Neural cell (in vitro differentiated cells): ENCODE measurements at regions not wholly inside any gene's neighbourhood (a gene's known extent, or its start where the extent isn't known, plus 50 kb on each side); places are given as distances from the start of the nearest gene placed in this dataset.

Source experiments
- H2AFZ ChIP-seq: fragments of 200-600, 300-800 bp; sonication (generic), shearing (Covaris generic); 2 replicates; pipeline ENCODE4 v1.6.0; 2014; ENCODE audit warnings: low read depth, mild to moderate bottlenecking, antibody characterized with exemption, low read length, moderate library complexity
- H3F3A ChIP-seq: fragments of 200-600 bp; shearing (Covaris generic); 2 replicates; pipeline ENCODE4 v1.6.1; 2016; ENCODE audit warnings: mild to moderate bottlenecking, moderate library complexity, mixed read lengths, antibody characterized with exemption, low read length; ENCODE audit not compliant: insufficient read depth, poor library complexity, severe bottlenecking
- H3K27ac ChIP-seq: fragments of 200-600, 300-800 bp; sonication (generic), shearing (Covaris generic); 2 replicates; pipeline ENCODE4 v1.5.1; 2014; ENCODE audit warnings: mild to moderate bottlenecking, low read length, moderate library complexity
- H3K27me3 ChIP-seq: fragments of 300-800, 200-600 bp; sonication (generic), shearing (Covaris generic); 2 replicates; pipeline ENCODE4 v1.6.0; 2014; ENCODE audit warnings: mild to moderate bottlenecking, low read depth, low read length, moderate library complexity; ENCODE audit not compliant: insufficient read depth
- H3K36me3 ChIP-seq: fragments of 300-800, 200-600 bp; sonication (generic), shearing (Covaris generic); 2 replicates; pipeline ENCODE4 v1.5.1; 2014; ENCODE audit warnings: mild to moderate bottlenecking, antibody characterized with exemption, low read length, moderate library complexity; ENCODE audit not compliant: insufficient read depth
- H3K4me2 ChIP-seq: fragments of 300-800, 200-600 bp; sonication (generic), shearing (Covaris generic); 2 replicates; pipeline ENCODE4 v1.6.0; 2014; ENCODE audit warnings: mild to moderate bottlenecking, low read length
- H3K4me3 ChIP-seq: fragments of 300-800, 200-600 bp; sonication (generic), shearing (Covaris generic); 2 replicates; pipeline ENCODE4 v1.5.1; 2014; ENCODE audit warnings: mild to moderate bottlenecking, low read length, moderate library complexity
- H3K79me2 ChIP-seq: fragments of 200-600 bp; shearing (Covaris generic); replicated peaks from 2 replicates; pipeline ENCODE4 v1.6.0; 2014; ENCODE audit warnings: mild to moderate bottlenecking, low read length, moderate library complexity; ENCODE audit not compliant: insufficient read depth
- H3K9ac ChIP-seq: fragments of 300-800, 200-600 bp; sonication (generic), shearing (Covaris generic); 2 replicates; pipeline ENCODE4 v1.6.1; 2016; ENCODE audit warnings: mild to moderate bottlenecking, low read length, mixed read lengths
- H3K9me2 ChIP-seq: fragments of 200-600 bp; shearing (Covaris generic); 2 replicates; pipeline ENCODE4 v1.6.1; 2016; ENCODE audit warnings: mild to moderate bottlenecking, low read length, mixed read lengths; ENCODE audit not compliant: insufficient read depth
- H3K9me3 ChIP-seq: fragments of 200-600, 300-800 bp; sonication (generic), shearing (Covaris generic); 2 replicates; pipeline ENCODE4 v1.6.1; 2016; ENCODE audit warnings: mild to moderate bottlenecking, mixed run types, low read length, moderate library complexity, mixed read lengths
- H4K20me1 ChIP-seq: fragments of 200-600 bp; shearing (Covaris generic); 2 replicates; pipeline ENCODE4 v1.6.1; 2016; ENCODE audit warnings: mild to moderate bottlenecking, mixed run types; ENCODE audit not compliant: insufficient read depth
- CTCF ChIP-seq: fragments of 450-650 bp; IDR thresholded peaks from 2 replicates; pipeline ENCODE4 v1.5.1; 2014; ENCODE audit warnings: antibody characterized with exemption, mild to moderate bottlenecking, moderate library complexity; ENCODE audit not compliant: poor library complexity, severe bottlenecking
- EP300 ChIP-seq: fragments of 450-650 bp; conservative IDR thresholded peaks from 2 replicates; pipeline ENCODE4 v1.6.1; 2014; ENCODE audit warnings: antibody characterized with exemption, mild to moderate bottlenecking, moderate library complexity; ENCODE audit not compliant: poor library complexity, severe bottlenecking
- EZH2 ChIP-seq: fragments of 200-600, 300-800 bp; shearing (Covaris generic), sonication (generic); IDR thresholded peaks from 2 replicates; pipeline ENCODE4 v1.6.1; 2014; ENCODE audit warnings: antibody characterized with exemption, low read length, borderline replicate concordance, mild to moderate bottlenecking; ENCODE audit not compliant: insufficient read depth, poor library complexity, severe bottlenecking
- MXI1 ChIP-seq: fragments of 450-650 bp; conservative IDR thresholded peaks from 2 replicates; pipeline ENCODE4 v1.6.1; 2014; ENCODE audit warnings: antibody characterized with exemption, mild to moderate bottlenecking; ENCODE audit not compliant: poor library complexity, severe bottlenecking
- POLR2AphosphoS5 ChIP-seq: IDR thresholded peaks from 2 replicates; pipeline ENCODE4 v1.6.1; 2012
- RAD21 ChIP-seq: fragments of 450-650 bp; conservative IDR thresholded peaks from 2 replicates; pipeline ENCODE4 v1.6.1; 2014; ENCODE audit warnings: antibody characterized with exemption, mild to moderate bottlenecking, moderate library complexity
- SMC3 ChIP-seq: fragments of 450-650 bp; conservative IDR thresholded peaks from 2 replicates; pipeline ENCODE4 v1.6.1; 2014; ENCODE audit warnings: antibody characterized with exemption, mild to moderate bottlenecking, moderate library complexity; ENCODE audit not compliant: poor library complexity
- TAF1 ChIP-seq: IDR thresholded peaks from 2 replicates; pipeline ENCODE4 v1.6.1; 2012; ENCODE audit warnings: low read depth
- TF ChIP-seq, protein P1 (sequence below): IDR thresholded peaks from 2 replicates; pipeline ENCODE4 v1.6.1; 2012; ENCODE audit warnings: borderline replicate concordance

GRCh38 chr6:147758303-147758702 lies 249.8 kb downstream of the SAMD5 start:
- Histone ChIP-seq H3K9me3 (no peaks in the 10 kb centered on the region), H3K9ac (no peak overlapping the region), H3F3A (no peaks in the 10 kb centered on the region), H4K20me1 (no peaks in the 10 kb centered on the region), H3K27me3 (no peaks in the 10 kb centered on the region), H3K27ac (no peak overlapping the region), H3K4me2 (no peak overlapping the region), H3K36me3 (no peaks in the 10 kb centered on the region), H3K79me2 (no peaks in the 10 kb centered on the region), H2AFZ (no peak overlapping the region), H3K9me2 (no peaks in the 10 kb centered on the region), H3K4me3 (no peak overlapping the region)
- TF ChIP-seq EZH2 (no peak), CTCF (no peak), MXI1 (no peak), TAF1 (no peak), EP300 (no peak), RAD21 (no peak), SMC3 (no peak), POLR2AphosphoS5 (no peak)
- TF ChIP-seq, protein P1, sequence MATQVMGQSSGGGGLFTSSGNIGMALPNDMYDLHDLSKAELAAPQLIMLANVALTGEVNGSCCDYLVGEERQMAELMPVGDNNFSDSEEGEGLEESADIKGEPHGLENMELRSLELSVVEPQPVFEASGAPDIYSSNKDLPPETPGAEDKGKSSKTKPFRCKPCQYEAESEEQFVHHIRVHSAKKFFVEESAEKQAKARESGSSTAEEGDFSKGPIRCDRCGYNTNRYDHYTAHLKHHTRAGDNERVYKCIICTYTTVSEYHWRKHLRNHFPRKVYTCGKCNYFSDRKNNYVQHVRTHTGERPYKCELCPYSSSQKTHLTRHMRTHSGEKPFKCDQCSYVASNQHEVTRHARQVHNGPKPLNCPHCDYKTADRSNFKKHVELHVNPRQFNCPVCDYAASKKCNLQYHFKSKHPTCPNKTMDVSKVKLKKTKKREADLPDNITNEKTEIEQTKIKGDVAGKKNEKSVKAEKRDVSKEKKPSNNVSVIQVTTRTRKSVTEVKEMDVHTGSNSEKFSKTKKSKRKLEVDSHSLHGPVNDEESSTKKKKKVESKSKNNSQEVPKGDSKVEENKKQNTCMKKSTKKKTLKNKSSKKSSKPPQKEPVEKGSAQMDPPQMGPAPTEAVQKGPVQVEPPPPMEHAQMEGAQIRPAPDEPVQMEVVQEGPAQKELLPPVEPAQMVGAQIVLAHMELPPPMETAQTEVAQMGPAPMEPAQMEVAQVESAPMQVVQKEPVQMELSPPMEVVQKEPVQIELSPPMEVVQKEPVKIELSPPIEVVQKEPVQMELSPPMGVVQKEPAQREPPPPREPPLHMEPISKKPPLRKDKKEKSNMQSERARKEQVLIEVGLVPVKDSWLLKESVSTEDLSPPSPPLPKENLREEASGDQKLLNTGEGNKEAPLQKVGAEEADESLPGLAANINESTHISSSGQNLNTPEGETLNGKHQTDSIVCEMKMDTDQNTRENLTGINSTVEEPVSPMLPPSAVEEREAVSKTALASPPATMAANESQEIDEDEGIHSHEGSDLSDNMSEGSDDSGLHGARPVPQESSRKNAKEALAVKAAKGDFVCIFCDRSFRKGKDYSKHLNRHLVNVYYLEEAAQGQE: no peak

- Histone ChIP-seq H3K36me3 (no peaks in the 10 kb centered on the region), H3K4me3 (no peak overlapping the region), H3K9me3 (no peaks in the 10 kb centered on the region), H4K20me1 (no peaks in the 10 kb centered on the region), H3K79me2 (no peaks in the 10 kb centered on the region), H3K4me2 (no peak overlapping the region), H3K27ac (no peak overlapping the region), H3K9me2 (no peaks in the 10 kb centered on the region), H3K9ac (no peak overlapping the region), H2AFZ (no peak overlapping the region), H3F3A (no peaks in the 10 kb centered on the region), H3K27me3 (no peaks in the 10 kb centered on the region)
- no peak for TF ChIP-seq MXI1
- no peak for TF ChIP-seq EZH2
Observed at GRCh38 chr6:147759093-147759492, 250.6 kb downstream of the SAMD5 start.

DNA sequence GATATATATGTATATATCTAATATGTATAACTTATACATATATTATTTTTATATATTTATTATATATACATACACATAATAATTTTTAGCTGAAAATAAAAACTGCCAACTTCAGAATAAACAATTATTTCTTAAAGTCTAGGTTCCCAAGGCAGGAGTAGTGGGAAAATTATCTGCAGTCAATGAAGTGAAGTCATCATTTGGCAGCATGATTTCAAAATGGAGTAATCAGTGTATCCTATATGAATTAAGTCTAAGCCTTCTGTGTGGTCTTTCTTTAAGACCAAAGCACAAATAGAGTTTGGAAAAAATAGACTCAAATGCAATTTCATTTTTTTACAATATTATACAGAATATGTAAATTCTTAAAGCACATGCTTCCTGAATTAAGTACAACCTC lies 251.0 kb downstream of the SAMD5 start:
- TF ChIP-seq MXI1 (no peak), CTCF (no peak), RAD21 (no peak), EZH2 (no peak), TAF1 (no peak), POLR2AphosphoS5 (no peak), SMC3 (no peak), EP300 (no peak)
- TF ChIP-seq, protein P1: no peak
- no peaks in the 10 kb centered on the region for H3K27me3 ChIP-seq

More for the DNA sequence above, 251.0 kb downstream of the SAMD5 start:
- Histone ChIP-seq H3K9me2 (no peaks in the 10 kb centered on the region), H3K4me3 (no peak overlapping the region), H3K9ac (no peak overlapping the region), H3K79me2 (no peaks in the 10 kb centered on the region), H4K20me1 (no peaks in the 10 kb centered on the region), H3K4me2 (no peak overlapping the region), H3K36me3 (no peaks in the 10 kb centered on the region), H3K27ac (no peak overlapping the region), H3F3A (no peaks in the 10 kb centered on the region), H2AFZ (no peak overlapping the region), H3K9me3 (no peaks in the 10 kb centered on the region)
